Panc1 (cell line): ENCODE measurements at regions not wholly inside any gene's neighbourhood (a gene's known extent, or its start where the extent isn't known, plus 50 kb on each side); places are given as distances from the start of the nearest gene placed in this dataset.
"Not testable (repeated sequence)": the region's sequence is repeated elsewhere in the genome, so short reads cannot be mapped to it uniquely, and the experiment has no call there.

Experiments used
- POLR2AphosphoS5 ChIP-seq: IDR thresholded peaks from 2 replicates; pipeline ENCODE4 v1.6.1; 2012; ENCODE audit warnings: mild to moderate bottlenecking, low read depth, low read length, moderate library complexity
- SIN3A ChIP-seq: IDR thresholded peaks from 2 replicates; pipeline ENCODE4 v1.6.1; 2012; ENCODE audit warnings: low read depth, mild to moderate bottlenecking, low read length, moderate library complexity, borderline replicate concordance; ENCODE audit not compliant: insufficient read depth
- TCF7L2 ChIP-seq: IDR thresholded peaks from 2 replicates; pipeline ENCODE4 v1.6.1; 2011; ENCODE audit warnings: mild to moderate bottlenecking, low read depth, low read length, inconsistent platforms
- TF ChIP-seq, protein P1 (sequence below): fragments of 450-650 bp; IDR thresholded peaks from 2 replicates; pipeline ENCODE4 v1.5.1; 2017; ENCODE audit warnings: mild to moderate bottlenecking
- TF ChIP-seq, protein P2 (sequence below), 2 experiments: IDR thresholded peaks; 2 replicates each; pipeline ENCODE4 v1.6.1; 2011 to 2012; ENCODE audit warnings: low read depth in 2 of 2, control low read depth in 1 of 2, low read length in 1 of 2, mild to moderate bottlenecking in 1 of 2, moderate library complexity in 1 of 2; ENCODE audit not compliant: insufficient read depth in 1 of 2

DNA sequence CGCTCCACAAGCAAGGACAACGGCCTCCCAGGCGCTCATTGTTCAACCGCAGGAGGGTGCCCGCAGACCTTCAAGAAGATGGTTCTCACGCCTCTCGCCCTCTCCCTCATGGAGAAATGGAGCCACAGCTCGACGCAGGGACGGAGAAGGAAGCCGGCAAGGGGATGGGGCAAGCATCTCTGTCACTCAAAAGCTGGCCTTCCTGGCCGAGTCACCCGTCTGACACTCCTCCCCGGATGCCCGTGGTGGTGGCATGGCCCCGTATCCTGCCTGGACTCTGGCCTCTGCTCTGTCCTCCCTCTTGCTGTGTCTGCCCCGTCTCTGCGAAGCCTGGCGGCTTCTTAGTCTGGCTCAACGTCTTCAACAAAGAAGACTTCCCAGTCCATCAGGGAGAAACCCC, 1405.7 kb upstream of the PCDH10 start:
- TF ChIP-seq, protein P1, sequence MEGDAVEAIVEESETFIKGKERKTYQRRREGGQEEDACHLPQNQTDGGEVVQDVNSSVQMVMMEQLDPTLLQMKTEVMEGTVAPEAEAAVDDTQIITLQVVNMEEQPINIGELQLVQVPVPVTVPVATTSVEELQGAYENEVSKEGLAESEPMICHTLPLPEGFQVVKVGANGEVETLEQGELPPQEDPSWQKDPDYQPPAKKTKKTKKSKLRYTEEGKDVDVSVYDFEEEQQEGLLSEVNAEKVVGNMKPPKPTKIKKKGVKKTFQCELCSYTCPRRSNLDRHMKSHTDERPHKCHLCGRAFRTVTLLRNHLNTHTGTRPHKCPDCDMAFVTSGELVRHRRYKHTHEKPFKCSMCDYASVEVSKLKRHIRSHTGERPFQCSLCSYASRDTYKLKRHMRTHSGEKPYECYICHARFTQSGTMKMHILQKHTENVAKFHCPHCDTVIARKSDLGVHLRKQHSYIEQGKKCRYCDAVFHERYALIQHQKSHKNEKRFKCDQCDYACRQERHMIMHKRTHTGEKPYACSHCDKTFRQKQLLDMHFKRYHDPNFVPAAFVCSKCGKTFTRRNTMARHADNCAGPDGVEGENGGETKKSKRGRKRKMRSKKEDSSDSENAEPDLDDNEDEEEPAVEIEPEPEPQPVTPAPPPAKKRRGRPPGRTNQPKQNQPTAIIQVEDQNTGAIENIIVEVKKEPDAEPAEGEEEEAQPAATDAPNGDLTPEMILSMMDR = not testable (repeated sequence)
- TF ChIP-seq, protein P2, sequence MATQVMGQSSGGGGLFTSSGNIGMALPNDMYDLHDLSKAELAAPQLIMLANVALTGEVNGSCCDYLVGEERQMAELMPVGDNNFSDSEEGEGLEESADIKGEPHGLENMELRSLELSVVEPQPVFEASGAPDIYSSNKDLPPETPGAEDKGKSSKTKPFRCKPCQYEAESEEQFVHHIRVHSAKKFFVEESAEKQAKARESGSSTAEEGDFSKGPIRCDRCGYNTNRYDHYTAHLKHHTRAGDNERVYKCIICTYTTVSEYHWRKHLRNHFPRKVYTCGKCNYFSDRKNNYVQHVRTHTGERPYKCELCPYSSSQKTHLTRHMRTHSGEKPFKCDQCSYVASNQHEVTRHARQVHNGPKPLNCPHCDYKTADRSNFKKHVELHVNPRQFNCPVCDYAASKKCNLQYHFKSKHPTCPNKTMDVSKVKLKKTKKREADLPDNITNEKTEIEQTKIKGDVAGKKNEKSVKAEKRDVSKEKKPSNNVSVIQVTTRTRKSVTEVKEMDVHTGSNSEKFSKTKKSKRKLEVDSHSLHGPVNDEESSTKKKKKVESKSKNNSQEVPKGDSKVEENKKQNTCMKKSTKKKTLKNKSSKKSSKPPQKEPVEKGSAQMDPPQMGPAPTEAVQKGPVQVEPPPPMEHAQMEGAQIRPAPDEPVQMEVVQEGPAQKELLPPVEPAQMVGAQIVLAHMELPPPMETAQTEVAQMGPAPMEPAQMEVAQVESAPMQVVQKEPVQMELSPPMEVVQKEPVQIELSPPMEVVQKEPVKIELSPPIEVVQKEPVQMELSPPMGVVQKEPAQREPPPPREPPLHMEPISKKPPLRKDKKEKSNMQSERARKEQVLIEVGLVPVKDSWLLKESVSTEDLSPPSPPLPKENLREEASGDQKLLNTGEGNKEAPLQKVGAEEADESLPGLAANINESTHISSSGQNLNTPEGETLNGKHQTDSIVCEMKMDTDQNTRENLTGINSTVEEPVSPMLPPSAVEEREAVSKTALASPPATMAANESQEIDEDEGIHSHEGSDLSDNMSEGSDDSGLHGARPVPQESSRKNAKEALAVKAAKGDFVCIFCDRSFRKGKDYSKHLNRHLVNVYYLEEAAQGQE (IDR thresholded peaks at IDR 0.05; ENCODE audit: insufficient read depth in 1 of 2, low read depth in 2 of 2, low read length in 1 of 2) = not testable (repeated sequence)
- not testable (repeated sequence) for TF ChIP-seq SIN3A, POLR2AphosphoS5, TCF7L2
